Keratinocyte (primary cell): ENCODE measurements at regions not wholly inside any gene's neighbourhood (a gene's known extent, or its start where the extent isn't known, plus 50 kb on each side); places are given as distances from the start of the nearest gene placed in this dataset.

Source experiments
- DNase-seq: peaks from one replicate; pipeline ENCODE4 v3.0.0-alpha.2; 2011; ENCODE audit warnings: low read depth, missing footprints, low spot score
- FAIRE-seq: peaks from 2 replicates; lab custom pipeline; 2011; peaks lifted over from hg19 to GRCh38; lab: Jason Lieb, UNC
- H2AFZ ChIP-seq: 2 replicates; pipeline ENCODE4 v1.6.0; 2012; ENCODE audit warnings: low read length, control low read depth, inconsistent platforms; ENCODE audit not compliant: control insufficient read depth
- H3K27ac ChIP-seq: 2 replicates; pipeline ENCODE4 v1.5.1; 2011; ENCODE audit warnings: low read length; ENCODE audit not compliant: control insufficient read depth, insufficient read depth
- H3K27me3 ChIP-seq: 3 replicates; pipeline ENCODE4 v1.6.0; 2011; ENCODE audit warnings: low read length; ENCODE audit not compliant: control insufficient read depth, insufficient read depth; ENCODE audit errors: extremely low read depth
- H3K36me3 ChIP-seq, 2 experiments: 2 replicates in 1 of 2; 3 replicates in 1 of 2; pipeline ENCODE4 v1.5.1; 2011; ENCODE audit warnings: low read length in 2 of 2, mild to moderate bottlenecking in 1 of 2; ENCODE audit not compliant: control insufficient read depth in 2 of 2, insufficient read depth in 2 of 2; ENCODE audit errors: extremely low read depth in 1 of 2
- H3K4me1 ChIP-seq: 3 replicates; pipeline ENCODE4 v1.5.1; 2011; ENCODE audit warnings: low read length; ENCODE audit not compliant: control insufficient read depth, insufficient read depth; ENCODE audit errors: extremely low read depth
- H3K4me2 ChIP-seq: 3 replicates; pipeline ENCODE4 v1.6.0; 2011; ENCODE audit warnings: low read depth, low read length; ENCODE audit not compliant: control insufficient read depth, insufficient read depth; ENCODE audit errors: extremely low read depth
- H3K4me3 ChIP-seq, 3 experiments: fragments of 200-600 bp in 1 of 3; sonication (generic) in 1 of 3; 2 replicates in 2 of 3; 3 replicates in 1 of 3; pipeline ENCODE4 v1.5.1; 2011 to 2016; ENCODE audit warnings: low read length in 3 of 3, mild to moderate bottlenecking in 3 of 3, control low read depth in 2 of 3, inconsistent platforms in 1 of 3, low read depth in 1 of 3, mixed read lengths in 1 of 3, mixed run types in 1 of 3, moderate library complexity in 1 of 3; ENCODE audit not compliant: control insufficient read depth in 2 of 3, insufficient read depth in 2 of 3; ENCODE audit errors: extremely low read depth in 1 of 3
- H3K79me2 ChIP-seq: 2 replicates; pipeline ENCODE4 v1.6.0; 2012; ENCODE audit warnings: low read length; ENCODE audit not compliant: control insufficient read depth, insufficient read depth
- H3K9ac ChIP-seq: 3 replicates; pipeline ENCODE4 v1.6.0; 2011; ENCODE audit warnings: low read length; ENCODE audit not compliant: control insufficient read depth, insufficient read depth; ENCODE audit errors: extremely low read depth
- H3K9me1 ChIP-seq: 3 replicates; pipeline ENCODE4 v1.6.0; 2011; ENCODE audit warnings: low read length; ENCODE audit not compliant: control insufficient read depth, insufficient read depth; ENCODE audit errors: extremely low read depth
- H3K9me3 ChIP-seq: 2 replicates; pipeline ENCODE4 v1.5.1; 2012; ENCODE audit warnings: low read depth, low read length; ENCODE audit not compliant: control insufficient read depth
- H4K20me1 ChIP-seq: 3 replicates; pipeline ENCODE4 v1.6.0; 2011; ENCODE audit warnings: low read length; ENCODE audit not compliant: control insufficient read depth, insufficient read depth; ENCODE audit errors: extremely low read depth
- CTCF ChIP-seq, 3 experiments: IDR thresholded peaks in 1 of 3; conservative IDR thresholded peaks in 1 of 3; optimal IDR thresholded peaks in 1 of 3; 2 replicates in 2 of 3; 3 replicates in 1 of 3; pipeline versions ENCODE3 to v1.5.1; 2011; ENCODE audit warnings: low read length in 3 of 3, mild to moderate bottlenecking in 3 of 3, moderate library complexity in 2 of 3, control low read depth in 1 of 3, inconsistent platforms in 1 of 3; ENCODE audit not compliant: insufficient read depth in 2 of 3; ENCODE audit errors: extremely low read depth in 1 of 3
- EZH2 ChIP-seq: IDR thresholded peaks from one replicate; pipeline ENCODE4 v1.6.1; 2012; ENCODE audit warnings: inconsistent platforms, mild to moderate bottlenecking, low read length, moderate library complexity
- dilution Hi-C: fragments of 300-500 bp; cut with MboI; formaldehyde crosslinking; loops from one replicate; pipeline ENCODE4 v1.7.0; 2020; ENCODE audit warnings: low sequenced_read_pairs; ENCODE audit not compliant: extremely low pct_ligation_motif_present

GRCh38 chr10:36187380-36188079, 545.4 kb upstream of the FZD8 start:
- dilution Hi-C loops = no loop called here
- no peaks in the 10 kb centered on the region for H4K20me1 ChIP-seq
- no peaks in the 10 kb centered on the region for H3K79me2 ChIP-seq
- H3K4me2 ChIP-seq = no peak overlapping the region
- H3K9ac ChIP-seq = no peak overlapping the region
- DNase-seq = no peak
- H3K9me1 ChIP-seq = no peaks in the 10 kb centered on the region
- FAIRE-seq = no peak
- H3K4me1 ChIP-seq = no peaks in the 10 kb centered on the region
- no peak overlapping the region for H3K4me3 ChIP-seq
- no peaks in the 10 kb centered on the region for H3K36me3 ChIP-seq
- H3K9me3 ChIP-seq = no peaks in the 10 kb centered on the region
- H3K27ac ChIP-seq = no peak overlapping the region
- TF ChIP-seq CTCF (optimal IDR thresholded peaks at IDR 0.05 in 1 of 3, IDR thresholded peaks at IDR 0.05 in 1 of 3, conservative IDR thresholded peaks at IDR 0.05 in 1 of 3; ENCODE audit: extremely low read depth in 1 of 3, insufficient read depth in 2 of 3, low read length in 3 of 3) (no peak), EZH2 (no peak)
- H3K27me3 ChIP-seq = no peaks in the 10 kb centered on the region
- no peak overlapping the region for H2AFZ ChIP-seq

GRCh38 chr10:36185097-36185496, 543.0 kb upstream of the FZD8 start:
- Histone ChIP-seq H3K9me1 (no peaks in the 10 kb centered on the region), H3K4me2 (no peak overlapping the region), H4K20me1 (no peaks in the 10 kb centered on the region), H3K4me3 (no peak overlapping the region), H2AFZ (no peak overlapping the region), H3K9ac (no peak overlapping the region), H3K4me1 (no peaks in the 10 kb centered on the region), H3K27me3 (no peaks in the 10 kb centered on the region), H3K36me3 (no peaks in the 10 kb centered on the region), H3K79me2 (no peaks in the 10 kb centered on the region), H3K9me3 (no peaks in the 10 kb centered on the region), H3K27ac (no peak overlapping the region)
- dilution Hi-C loops = no loop called here
- TF ChIP-seq CTCF (optimal IDR thresholded peaks at IDR 0.05 in 1 of 3, IDR thresholded peaks at IDR 0.05 in 1 of 3, conservative IDR thresholded peaks at IDR 0.05 in 1 of 3; ENCODE audit: extremely low read depth in 1 of 3, insufficient read depth in 2 of 3, low read length in 3 of 3) (no peak), EZH2 (no peak)
- no peak for FAIRE-seq
- no peak for DNase-seq
